GM13976 (cell line): ENCODE measurements at regions not wholly inside any gene's neighbourhood (a gene's known extent, or its start where the extent isn't known, plus 50 kb on each side); places are given as distances from the start of the nearest gene placed in this dataset.

ENCODE experiments used
- DNase-seq: peaks from one replicate; pipeline ENCODE4 v3.0.0; 2012; ENCODE audit warnings: low spot score
- in situ Hi-C: fragments of 300-500 bp; cut with MboI; formaldehyde crosslinking; loops from one replicate; pipeline ENCODE4 v1.12.0; 2022; ENCODE audit warnings: low sequenced_read_pairs, mixed read lengths, inconsistent platforms; ENCODE audit not compliant: unreplicated experiment
- TF ChIP-seq, protein P1 (sequence below): IDR thresholded peaks from 2 replicates; pipeline ENCODE4 v1.5.1; 2012; ENCODE audit warnings: borderline replicate concordance, mild to moderate bottlenecking; ENCODE audit not compliant: insufficient read depth; ENCODE audit errors: extremely low read depth, missing control alignments, control extremely low read depth

DNA sequence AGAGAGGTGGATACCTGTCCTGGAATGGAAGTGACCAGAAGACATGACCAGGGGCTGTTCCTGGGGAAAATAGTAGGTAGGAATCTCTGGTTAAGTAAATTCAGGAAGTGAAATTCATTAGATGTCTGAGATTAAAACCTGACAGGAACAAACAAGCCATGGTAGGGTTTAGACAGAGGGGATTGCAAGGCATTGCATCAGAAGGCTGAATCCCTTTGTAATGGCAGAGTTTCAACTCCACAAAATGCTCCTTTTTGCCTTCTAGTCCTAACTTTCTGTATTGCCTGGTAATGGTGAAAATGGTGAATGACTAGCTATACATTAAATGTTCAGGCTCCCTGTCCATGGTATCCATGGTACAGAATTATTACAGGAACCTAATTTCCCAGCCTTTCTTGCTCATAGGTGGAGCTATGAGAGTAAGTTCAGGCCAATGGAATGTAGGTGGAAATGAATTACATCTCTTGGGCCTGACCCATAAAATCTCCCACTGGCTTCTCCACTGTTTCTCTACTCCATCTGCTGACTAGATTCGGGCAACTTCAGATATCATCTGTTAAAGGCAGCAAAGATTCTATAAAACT is 113.4 kb upstream of the CNTLN start:
- TF ChIP-seq, protein P1, sequence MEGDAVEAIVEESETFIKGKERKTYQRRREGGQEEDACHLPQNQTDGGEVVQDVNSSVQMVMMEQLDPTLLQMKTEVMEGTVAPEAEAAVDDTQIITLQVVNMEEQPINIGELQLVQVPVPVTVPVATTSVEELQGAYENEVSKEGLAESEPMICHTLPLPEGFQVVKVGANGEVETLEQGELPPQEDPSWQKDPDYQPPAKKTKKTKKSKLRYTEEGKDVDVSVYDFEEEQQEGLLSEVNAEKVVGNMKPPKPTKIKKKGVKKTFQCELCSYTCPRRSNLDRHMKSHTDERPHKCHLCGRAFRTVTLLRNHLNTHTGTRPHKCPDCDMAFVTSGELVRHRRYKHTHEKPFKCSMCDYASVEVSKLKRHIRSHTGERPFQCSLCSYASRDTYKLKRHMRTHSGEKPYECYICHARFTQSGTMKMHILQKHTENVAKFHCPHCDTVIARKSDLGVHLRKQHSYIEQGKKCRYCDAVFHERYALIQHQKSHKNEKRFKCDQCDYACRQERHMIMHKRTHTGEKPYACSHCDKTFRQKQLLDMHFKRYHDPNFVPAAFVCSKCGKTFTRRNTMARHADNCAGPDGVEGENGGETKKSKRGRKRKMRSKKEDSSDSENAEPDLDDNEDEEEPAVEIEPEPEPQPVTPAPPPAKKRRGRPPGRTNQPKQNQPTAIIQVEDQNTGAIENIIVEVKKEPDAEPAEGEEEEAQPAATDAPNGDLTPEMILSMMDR = no peak
- no peak for DNase-seq
- in situ Hi-C loops = no loop called here

DNA sequence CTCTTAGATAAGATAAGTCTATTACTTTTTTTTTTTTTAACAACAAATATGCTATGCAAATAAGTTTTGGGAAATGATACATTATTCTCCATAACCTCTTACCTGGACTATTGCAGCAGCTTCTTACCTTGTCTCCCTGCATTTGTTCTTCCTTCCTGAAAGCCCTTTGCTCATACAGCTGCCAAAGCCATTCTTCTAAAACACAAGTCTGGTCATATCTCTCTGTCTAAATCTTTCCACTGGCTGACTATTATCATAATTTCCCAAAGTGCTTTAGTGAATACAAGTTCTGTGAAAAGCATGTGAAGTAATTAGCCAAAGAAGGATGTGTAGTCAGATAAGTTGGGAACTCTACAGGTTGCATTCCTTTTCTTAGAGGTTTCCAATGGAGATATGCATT is 115.4 kb upstream of the CNTLN start:
- DNase-seq = no peak
- in situ Hi-C loops = no loop called here
- TF ChIP-seq, protein P1 = no peak

DNA sequence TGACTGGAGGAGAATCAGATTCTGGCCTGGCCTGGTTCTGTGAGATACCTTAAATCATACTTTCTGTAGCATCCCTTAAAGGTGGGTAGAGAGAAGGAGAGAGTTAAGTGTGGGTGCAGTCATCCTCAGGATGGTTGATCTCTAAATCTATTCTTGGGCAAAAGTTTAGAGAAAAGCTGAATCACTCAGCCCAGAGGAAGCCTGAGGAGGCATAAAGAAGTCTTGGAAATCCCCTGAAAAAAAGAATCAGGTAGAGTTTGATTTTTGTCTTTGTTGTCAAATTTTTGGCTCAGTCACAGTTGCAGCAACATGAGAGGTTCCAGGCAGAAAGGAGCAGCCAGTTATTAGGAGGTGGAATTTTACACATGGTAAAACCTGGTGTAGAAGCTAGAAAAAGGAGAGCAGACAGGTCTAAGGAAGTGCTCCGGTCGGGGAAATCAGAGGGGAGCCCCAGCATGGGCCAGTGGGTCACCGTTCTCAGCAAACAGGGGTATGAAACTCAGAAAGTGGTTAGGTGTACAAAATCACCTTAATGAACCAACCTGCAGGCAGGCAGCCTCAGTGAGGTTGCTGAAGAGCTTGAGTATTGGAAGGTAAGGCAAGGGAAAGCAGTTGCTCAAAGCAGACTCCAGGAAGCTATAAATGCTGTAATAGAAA is 116.2 kb upstream of the CNTLN start:
- TF ChIP-seq, protein P1 = no peak
- DNase-seq = no peak
- in situ Hi-C loops = no loop called here

DNA sequence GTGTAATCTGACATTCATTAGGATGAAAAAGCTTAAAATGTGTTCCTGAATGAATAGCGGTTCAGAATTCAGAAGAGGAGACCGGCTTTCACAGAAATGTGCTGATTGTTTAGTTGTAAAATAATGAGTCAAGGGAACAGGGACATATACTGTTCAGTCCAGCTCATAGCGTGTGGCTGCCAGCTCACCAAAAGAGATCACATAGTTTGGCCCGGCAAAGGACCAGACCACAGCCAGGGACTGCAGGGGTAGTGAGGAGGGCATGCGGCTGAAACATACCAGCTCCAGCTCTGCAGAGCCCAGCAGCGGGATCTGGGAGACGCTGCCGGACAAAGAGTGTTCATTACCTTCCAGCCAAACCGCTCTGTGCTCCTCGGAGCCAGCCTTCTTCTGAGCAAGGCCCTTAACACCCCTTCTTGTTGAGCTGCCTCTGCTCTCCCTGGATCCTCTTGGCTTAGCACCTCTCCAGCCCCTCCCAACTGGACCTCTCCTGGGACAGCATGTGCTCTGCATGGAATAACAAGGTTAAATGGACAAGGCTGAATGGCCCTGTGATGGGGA is 116.8 kb upstream of the CNTLN start:
- TF ChIP-seq, protein P1 = no peak
- no peak for DNase-seq
- in situ Hi-C loops = no loop called here

DNA sequence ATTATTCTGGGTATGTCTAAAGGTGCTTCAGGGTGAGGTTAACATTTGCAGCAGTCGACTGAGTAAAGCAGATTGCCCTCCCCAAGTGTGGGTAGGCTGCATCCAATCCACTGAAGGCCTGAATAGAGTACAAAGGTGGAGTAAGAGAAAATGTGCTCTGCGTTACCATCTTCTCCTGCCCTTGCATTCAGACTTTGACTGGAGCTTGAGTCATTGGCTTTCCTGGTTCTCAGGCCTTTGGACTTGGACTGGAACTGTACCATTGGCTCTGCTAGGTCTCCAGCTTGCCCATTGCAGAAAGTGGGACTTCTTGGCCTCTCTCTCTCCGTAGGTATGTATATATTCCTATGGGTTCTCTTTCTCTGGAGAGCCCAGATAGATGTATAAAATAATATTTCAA is 120.9 kb upstream of the CNTLN start:
- no peak for DNase-seq
- in situ Hi-C loops = no loop called here
- TF ChIP-seq, protein P1 = no peak

DNA sequence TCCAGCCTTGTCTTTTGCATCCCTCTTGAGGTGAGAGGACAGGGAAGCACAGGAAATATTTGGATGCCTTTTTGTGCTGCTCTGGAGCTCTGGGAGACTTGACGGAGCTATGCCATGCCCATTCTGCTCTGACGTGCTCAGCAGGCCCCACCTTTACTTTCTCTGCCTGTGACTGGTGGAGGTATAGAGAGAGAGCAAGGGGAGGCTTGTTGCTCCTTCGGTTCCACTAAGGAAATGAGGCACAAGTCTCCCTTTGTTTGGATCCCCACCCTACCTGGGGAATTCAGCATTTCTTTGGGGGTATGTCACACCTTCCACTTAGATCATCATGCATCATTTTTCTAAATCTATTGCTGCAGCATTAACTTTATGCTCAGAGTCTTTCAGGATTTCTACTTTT is 121.8 kb upstream of the CNTLN start:
- in situ Hi-C loops = no loop called here
- DNase-seq = no peak
- TF ChIP-seq, protein P1 = no peak

DNA sequence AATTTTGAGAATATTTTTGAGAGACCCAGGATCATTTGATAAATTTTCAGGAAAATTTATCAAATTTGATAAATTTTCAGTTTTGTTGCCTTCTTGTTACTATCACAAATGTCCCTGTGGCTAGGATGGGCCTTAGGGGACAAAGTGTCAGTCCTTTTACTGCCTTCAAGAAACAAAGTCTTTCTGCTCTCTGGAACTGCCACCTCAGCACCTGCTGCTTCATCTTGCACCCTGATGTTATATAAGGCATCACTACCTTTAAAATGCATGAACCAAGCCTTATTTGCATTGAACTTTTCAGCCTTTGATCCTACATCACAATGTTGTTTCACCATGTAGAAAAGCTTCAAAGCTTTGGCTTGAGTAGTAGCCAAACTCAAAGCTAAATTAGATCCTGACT is 123.0 kb upstream of the CNTLN start:
- DNase-seq = no peak
- in situ Hi-C loops = no loop called here
- TF ChIP-seq, protein P1 = no peak
